BJ (cell line): ENCODE measurements at regions not wholly inside any gene's neighbourhood (a gene's known extent, or its start where the extent isn't known, plus 50 kb on each side); places are given as distances from the start of the nearest gene placed in this dataset.

Source experiments
- CTCF ChIA-PET: fragments of 350-600 bp; formaldehyde crosslinking; extraction: SDS; loops from one replicate; lab custom pipeline; 2021; ENCODE audit warnings: antibody characterized with exemption, inconsistent platforms; lab: Yijun Ruan, JAX
- POLR2A ChIA-PET: fragments of 300-600 bp; sonication (Branson Sonifier 250); formaldehyde crosslinking; extraction: SDS; loops from one replicate; lab custom pipeline; 2021; ENCODE audit warnings: antibody characterized with exemption; lab: Charles Lee
- DNase-seq: peaks from one replicate; pipeline ENCODE4 v3.0.0-alpha.2; 2011; ENCODE audit warnings: low read depth
- H3K27me3 ChIP-seq: 2 replicates; pipeline ENCODE4 v1.6.0; 2011; ENCODE audit warnings: low read length; ENCODE audit not compliant: control insufficient read depth, insufficient read depth
- H3K36me3 ChIP-seq: 2 replicates; pipeline ENCODE4 v1.5.1; 2011; ENCODE audit warnings: low read length; ENCODE audit not compliant: control insufficient read depth, insufficient read depth
- H3K4me3 ChIP-seq: 2 replicates; pipeline ENCODE4 v1.5.1; 2011; ENCODE audit warnings: low read depth, mild to moderate bottlenecking, control low read depth, low read length
- TF ChIP-seq, protein P1 (sequence below): IDR thresholded peaks from 2 replicates; pipeline ENCODE4 v1.5.1; 2011; ENCODE audit warnings: low read depth, mild to moderate bottlenecking, control low read depth, inconsistent platforms, low read length, moderate library complexity; ENCODE audit not compliant: insufficient read depth

DNA sequence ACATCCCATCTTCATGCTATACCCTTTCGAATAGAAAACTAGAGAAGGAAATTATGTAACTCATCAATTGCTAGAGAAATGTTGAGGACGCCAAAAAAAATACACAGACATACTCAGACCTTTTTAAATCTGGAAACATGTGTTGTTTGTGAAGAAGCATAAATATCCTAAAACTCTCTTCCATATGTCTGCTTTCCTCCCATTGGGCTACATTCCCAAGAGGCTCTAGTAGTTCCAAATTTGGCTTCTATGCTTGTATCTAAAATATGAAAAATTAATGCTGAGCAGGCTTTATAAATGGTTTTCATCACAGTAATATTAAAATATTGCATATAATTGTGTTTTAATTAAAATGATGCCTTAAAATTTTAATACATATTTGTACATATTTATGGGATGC is 297.9 kb upstream of the PSMD7 start:
- DNase-seq: no peak
- Histone ChIP-seq H3K36me3 (no peaks in the 10 kb centered on the region), H3K27me3 (no peaks in the 10 kb centered on the region), H3K4me3 (no peak overlapping the region)
- TF ChIP-seq, protein P1, sequence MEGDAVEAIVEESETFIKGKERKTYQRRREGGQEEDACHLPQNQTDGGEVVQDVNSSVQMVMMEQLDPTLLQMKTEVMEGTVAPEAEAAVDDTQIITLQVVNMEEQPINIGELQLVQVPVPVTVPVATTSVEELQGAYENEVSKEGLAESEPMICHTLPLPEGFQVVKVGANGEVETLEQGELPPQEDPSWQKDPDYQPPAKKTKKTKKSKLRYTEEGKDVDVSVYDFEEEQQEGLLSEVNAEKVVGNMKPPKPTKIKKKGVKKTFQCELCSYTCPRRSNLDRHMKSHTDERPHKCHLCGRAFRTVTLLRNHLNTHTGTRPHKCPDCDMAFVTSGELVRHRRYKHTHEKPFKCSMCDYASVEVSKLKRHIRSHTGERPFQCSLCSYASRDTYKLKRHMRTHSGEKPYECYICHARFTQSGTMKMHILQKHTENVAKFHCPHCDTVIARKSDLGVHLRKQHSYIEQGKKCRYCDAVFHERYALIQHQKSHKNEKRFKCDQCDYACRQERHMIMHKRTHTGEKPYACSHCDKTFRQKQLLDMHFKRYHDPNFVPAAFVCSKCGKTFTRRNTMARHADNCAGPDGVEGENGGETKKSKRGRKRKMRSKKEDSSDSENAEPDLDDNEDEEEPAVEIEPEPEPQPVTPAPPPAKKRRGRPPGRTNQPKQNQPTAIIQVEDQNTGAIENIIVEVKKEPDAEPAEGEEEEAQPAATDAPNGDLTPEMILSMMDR: no peak
- CTCF ChIA-PET: no interaction called here
- POLR2A ChIA-PET: no interaction called here

DNA sequence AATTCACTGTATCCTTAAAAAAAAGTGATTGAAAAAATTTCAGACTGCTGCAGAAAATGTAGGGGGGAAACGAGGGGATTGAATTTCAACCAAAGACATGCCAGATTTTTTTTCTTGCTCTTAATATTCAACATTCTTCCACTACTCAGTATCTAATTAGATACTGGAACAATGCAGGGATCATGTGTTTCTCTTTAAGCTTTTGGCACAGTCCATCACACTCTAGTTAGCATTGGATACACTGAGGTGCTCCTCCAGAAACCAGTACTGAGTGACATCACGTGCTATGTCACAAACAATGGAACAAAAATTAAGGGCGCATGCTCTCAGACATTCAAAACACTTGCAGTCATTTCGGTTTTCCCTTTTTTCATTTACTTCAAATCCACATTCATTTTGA is 298.6 kb upstream of the PSMD7 start:
- TF ChIP-seq, protein P1: no peak
- Histone ChIP-seq H3K27me3 (no peaks in the 10 kb centered on the region), H3K36me3 (no peaks in the 10 kb centered on the region), H3K4me3 (no peak overlapping the region)
- ChIA-PET POLR2A (no interaction called here), CTCF (no interaction called here)
- no peak for DNase-seq

DNA sequence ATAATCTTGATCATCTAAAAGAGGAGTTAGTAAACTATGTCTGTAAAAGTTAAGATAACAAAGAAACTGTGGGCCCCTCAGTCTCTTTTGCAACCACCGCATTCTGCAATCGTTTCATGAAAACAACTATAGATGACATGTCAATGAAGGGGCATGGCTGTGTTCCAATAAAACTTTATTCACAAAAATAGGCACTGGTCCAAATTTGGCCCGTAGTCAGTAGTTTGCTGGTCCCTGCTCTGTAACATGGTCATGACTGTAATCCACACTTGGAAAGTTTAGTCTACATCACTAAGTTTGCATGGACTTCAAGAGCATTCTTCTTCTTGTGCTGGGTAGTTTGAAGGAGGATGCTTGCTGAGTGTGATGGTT is 299.3 kb upstream of the PSMD7 start:
- CTCF ChIA-PET: no interaction called here
- H3K27me3 ChIP-seq: no peaks in the 10 kb centered on the region
- H3K36me3 ChIP-seq: no peaks in the 10 kb centered on the region
- POLR2A ChIA-PET: no interaction called here
- TF ChIP-seq, protein P1: no peak
- H3K4me3 ChIP-seq: no peak overlapping the region
- no peak for DNase-seq

DNA sequence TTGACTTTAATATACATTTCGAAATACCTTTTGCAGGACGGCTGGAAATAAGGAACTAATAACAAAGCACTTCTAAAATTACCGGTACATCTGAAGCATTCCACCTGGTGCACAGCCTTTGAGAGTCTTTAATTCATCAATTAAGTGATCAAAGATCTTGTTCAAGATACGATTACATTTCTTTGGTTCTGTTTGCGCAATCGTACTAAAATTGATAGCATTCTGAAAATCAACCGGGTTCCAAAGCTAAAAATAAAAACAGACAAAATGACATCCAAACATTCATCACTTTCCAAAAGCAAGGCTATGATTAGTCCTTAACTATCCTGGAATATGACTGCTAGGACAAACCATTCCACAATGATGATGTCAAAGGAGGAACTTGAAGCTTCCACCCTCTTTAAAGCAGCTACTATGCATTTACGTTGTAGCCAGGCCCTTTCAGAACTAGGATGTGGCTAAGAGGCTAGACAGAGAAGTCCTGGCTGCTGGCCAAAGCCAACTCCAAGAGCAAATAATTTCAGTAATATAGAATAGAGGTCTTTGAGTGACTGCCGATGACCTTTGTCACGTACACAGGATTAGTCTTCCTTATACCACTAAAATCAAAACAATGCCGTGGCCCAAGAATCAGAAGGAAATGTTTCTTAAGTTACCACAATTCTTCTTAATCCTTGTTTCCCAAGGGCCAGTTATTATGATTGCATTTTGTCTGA is 299.8 kb upstream of the PSMD7 start:
- POLR2A ChIA-PET: no interaction called here
- no peaks in the 10 kb centered on the region for H3K36me3 ChIP-seq
- CTCF ChIA-PET: no interaction called here

DNA sequence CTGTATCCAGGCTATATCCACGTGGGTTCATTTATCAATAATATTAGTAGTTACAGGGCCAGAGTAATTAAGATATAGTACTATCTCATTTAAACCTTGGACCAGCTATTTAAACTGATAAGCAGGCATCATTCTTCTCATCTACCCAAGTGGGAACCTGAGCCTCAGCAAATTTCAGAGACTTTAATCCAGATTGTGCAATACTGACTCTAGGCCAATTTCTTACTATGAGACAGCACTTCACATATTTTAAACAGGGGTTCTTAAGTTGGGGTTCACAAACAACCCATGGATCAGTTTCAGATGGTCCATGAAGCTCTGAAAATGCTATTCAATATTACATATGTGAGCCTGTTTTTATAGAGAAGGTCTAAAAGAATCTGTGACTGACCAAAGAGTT is 302.7 kb upstream of the PSMD7 start:
- TF ChIP-seq, protein P1: no peak
- Histone ChIP-seq H3K27me3 (no peaks in the 10 kb centered on the region), H3K4me3 (no peak overlapping the region), H3K36me3 (no peaks in the 10 kb centered on the region)
- POLR2A ChIA-PET: no interaction called here
- CTCF ChIA-PET: no interaction called here
- DNase-seq: no peak

More for the DNA sequence above, 299.8 kb upstream of the PSMD7 start:
- TF ChIP-seq, protein P1: no peak
- H3K4me3 ChIP-seq: no peak overlapping the region
- DNase-seq: no peak
- H3K27me3 ChIP-seq: no peaks in the 10 kb centered on the region
